Panc1 (cell line): ENCODE measurements at regions not wholly inside any gene's neighbourhood (a gene's known extent, or its start where the extent isn't known, plus 50 kb on each side); places are given as distances from the start of the nearest gene placed in this dataset.

ENCODE experiments used
- ATAC-seq: fragments of 200-7000 bp; cut with Tn5 transposase; 2 replicates; pipeline ENCODE4 v1.9.1; 2020; ENCODE audit warnings: mild to moderate bottlenecking, moderate library complexity
- BruUV-seq: library from RNA; stranded (reverse); fragments of 400-500 nt; replicated peaks from 2 replicates; lab custom pipeline; 2021; lab: Mats Ljungman, UMichigan
- CTCF ChIA-PET: fragments of 300-600 bp; sonication (Branson Sonifier 250); formaldehyde crosslinking; loops from one replicate; lab custom pipeline; 2022; ENCODE audit warnings: antibody characterized with exemption; lab: Charles Lee
- POLR2A ChIA-PET: fragments of 300-600 bp; sonication (Branson Sonifier 250); formaldehyde crosslinking; loops from one replicate; lab custom pipeline; 2022; ENCODE audit warnings: antibody characterized with exemption; lab: Charles Lee
- DNase-seq: peaks from one replicate; pipeline ENCODE4 v3.0.0-alpha.2; 2010; ENCODE audit warnings: low read depth, low spot score
- H3K27ac ChIP-seq: 2 replicates; pipeline ENCODE4 v1.5.1; 2011; ENCODE audit warnings: mild to moderate bottlenecking, low read length, inconsistent platforms
- H3K27me3 ChIP-seq: fragments of 200-500 bp; sonication (Bioruptor generic); 2 replicates; pipeline ENCODE4 v1.6.0; 2014; ENCODE audit warnings: low read length, inconsistent platforms; ENCODE audit not compliant: control insufficient read depth, insufficient read depth
- H3K36me3 ChIP-seq: fragments of 200-500 bp; sonication (Bioruptor generic); 2 replicates; pipeline ENCODE4 v1.5.1; 2014; ENCODE audit warnings: inconsistent platforms, mild to moderate bottlenecking, low read length, moderate library complexity; ENCODE audit not compliant: control insufficient read depth, insufficient read depth
- H3K4me1 ChIP-seq: 2 replicates; pipeline ENCODE4 v1.5.1; 2011; ENCODE audit warnings: inconsistent platforms, mild to moderate bottlenecking, low read length, moderate library complexity; ENCODE audit not compliant: control insufficient read depth, insufficient read depth
- H3K4me3 ChIP-seq, 2 experiments: 2 replicates each; pipeline ENCODE4 v1.5.1; 2011 to 2012; ENCODE audit warnings: low read depth in 2 of 2, low read length in 2 of 2, mild to moderate bottlenecking in 2 of 2, inconsistent platforms in 1 of 2, moderate library complexity in 1 of 2
- H3K9me3 ChIP-seq: fragments of 200-500 bp; sonication (Bioruptor generic); 2 replicates; pipeline ENCODE4 v1.5.1; 2014; ENCODE audit warnings: low read depth, mild to moderate bottlenecking, inconsistent platforms, low read length, moderate library complexity; ENCODE audit not compliant: control insufficient read depth, insufficient read depth
- POLR2AphosphoS5 ChIP-seq: IDR thresholded peaks from 2 replicates; pipeline ENCODE4 v1.6.1; 2012; ENCODE audit warnings: mild to moderate bottlenecking, low read depth, low read length, moderate library complexity
- SIN3A ChIP-seq: IDR thresholded peaks from 2 replicates; pipeline ENCODE4 v1.6.1; 2012; ENCODE audit warnings: low read depth, mild to moderate bottlenecking, low read length, moderate library complexity, borderline replicate concordance; ENCODE audit not compliant: insufficient read depth
- TCF7L2 ChIP-seq: IDR thresholded peaks from 2 replicates; pipeline ENCODE4 v1.6.1; 2011; ENCODE audit warnings: mild to moderate bottlenecking, low read depth, low read length, inconsistent platforms
- in situ Hi-C: cut with HindIII; loops from 2 replicates; pipeline ENCODE4 v1.10.0; 2016; ENCODE audit warnings: low sequenced_read_pairs, low pct_unique_long_range_greater_than_20kb
- intact Hi-C: fragments of 100-400 bp; cut with micrococcal nuclease; formaldehyde crosslinking; loops from one replicate; pipeline ENCODE4 v1.10.0; 2022; ENCODE audit not compliant: unreplicated experiment
- TF ChIP-seq, protein P1 (sequence below), 2 experiments: IDR thresholded peaks; 2 replicates each; pipeline ENCODE4 v1.6.1; 2011 to 2012; ENCODE audit warnings: low read depth in 2 of 2, control low read depth in 1 of 2, low read length in 1 of 2, mild to moderate bottlenecking in 1 of 2, moderate library complexity in 1 of 2; ENCODE audit not compliant: insufficient read depth in 1 of 2
- TF ChIP-seq, protein P2 (sequence below): fragments of 450-650 bp; IDR thresholded peaks from 2 replicates; pipeline ENCODE4 v1.5.1; 2017; ENCODE audit warnings: mild to moderate bottlenecking

- Histone ChIP-seq H3K36me3 (no peaks in the 10 kb centered on the region), H3K27me3 (no peaks in the 10 kb centered on the region), H3K4me1 (no peaks in the 10 kb centered on the region), H3K27ac (no peak overlapping the region), H3K9me3 (no peaks in the 10 kb centered on the region), H3K4me3 (no peak overlapping the region)
- POLR2A ChIA-PET: no interaction called here
- TF ChIP-seq POLR2AphosphoS5 (no peak), SIN3A (no peak), TCF7L2 (no peak)
- TF ChIP-seq, protein P1, sequence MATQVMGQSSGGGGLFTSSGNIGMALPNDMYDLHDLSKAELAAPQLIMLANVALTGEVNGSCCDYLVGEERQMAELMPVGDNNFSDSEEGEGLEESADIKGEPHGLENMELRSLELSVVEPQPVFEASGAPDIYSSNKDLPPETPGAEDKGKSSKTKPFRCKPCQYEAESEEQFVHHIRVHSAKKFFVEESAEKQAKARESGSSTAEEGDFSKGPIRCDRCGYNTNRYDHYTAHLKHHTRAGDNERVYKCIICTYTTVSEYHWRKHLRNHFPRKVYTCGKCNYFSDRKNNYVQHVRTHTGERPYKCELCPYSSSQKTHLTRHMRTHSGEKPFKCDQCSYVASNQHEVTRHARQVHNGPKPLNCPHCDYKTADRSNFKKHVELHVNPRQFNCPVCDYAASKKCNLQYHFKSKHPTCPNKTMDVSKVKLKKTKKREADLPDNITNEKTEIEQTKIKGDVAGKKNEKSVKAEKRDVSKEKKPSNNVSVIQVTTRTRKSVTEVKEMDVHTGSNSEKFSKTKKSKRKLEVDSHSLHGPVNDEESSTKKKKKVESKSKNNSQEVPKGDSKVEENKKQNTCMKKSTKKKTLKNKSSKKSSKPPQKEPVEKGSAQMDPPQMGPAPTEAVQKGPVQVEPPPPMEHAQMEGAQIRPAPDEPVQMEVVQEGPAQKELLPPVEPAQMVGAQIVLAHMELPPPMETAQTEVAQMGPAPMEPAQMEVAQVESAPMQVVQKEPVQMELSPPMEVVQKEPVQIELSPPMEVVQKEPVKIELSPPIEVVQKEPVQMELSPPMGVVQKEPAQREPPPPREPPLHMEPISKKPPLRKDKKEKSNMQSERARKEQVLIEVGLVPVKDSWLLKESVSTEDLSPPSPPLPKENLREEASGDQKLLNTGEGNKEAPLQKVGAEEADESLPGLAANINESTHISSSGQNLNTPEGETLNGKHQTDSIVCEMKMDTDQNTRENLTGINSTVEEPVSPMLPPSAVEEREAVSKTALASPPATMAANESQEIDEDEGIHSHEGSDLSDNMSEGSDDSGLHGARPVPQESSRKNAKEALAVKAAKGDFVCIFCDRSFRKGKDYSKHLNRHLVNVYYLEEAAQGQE (IDR thresholded peaks at IDR 0.05; ENCODE audit: insufficient read depth in 1 of 2, low read depth in 2 of 2, low read length in 1 of 2): no peak
- TF ChIP-seq, protein P2, sequence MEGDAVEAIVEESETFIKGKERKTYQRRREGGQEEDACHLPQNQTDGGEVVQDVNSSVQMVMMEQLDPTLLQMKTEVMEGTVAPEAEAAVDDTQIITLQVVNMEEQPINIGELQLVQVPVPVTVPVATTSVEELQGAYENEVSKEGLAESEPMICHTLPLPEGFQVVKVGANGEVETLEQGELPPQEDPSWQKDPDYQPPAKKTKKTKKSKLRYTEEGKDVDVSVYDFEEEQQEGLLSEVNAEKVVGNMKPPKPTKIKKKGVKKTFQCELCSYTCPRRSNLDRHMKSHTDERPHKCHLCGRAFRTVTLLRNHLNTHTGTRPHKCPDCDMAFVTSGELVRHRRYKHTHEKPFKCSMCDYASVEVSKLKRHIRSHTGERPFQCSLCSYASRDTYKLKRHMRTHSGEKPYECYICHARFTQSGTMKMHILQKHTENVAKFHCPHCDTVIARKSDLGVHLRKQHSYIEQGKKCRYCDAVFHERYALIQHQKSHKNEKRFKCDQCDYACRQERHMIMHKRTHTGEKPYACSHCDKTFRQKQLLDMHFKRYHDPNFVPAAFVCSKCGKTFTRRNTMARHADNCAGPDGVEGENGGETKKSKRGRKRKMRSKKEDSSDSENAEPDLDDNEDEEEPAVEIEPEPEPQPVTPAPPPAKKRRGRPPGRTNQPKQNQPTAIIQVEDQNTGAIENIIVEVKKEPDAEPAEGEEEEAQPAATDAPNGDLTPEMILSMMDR: no peak
- ATAC-seq (no peak), DNase-seq (no peak)
- CTCF ChIA-PET: no interaction called here
- intact Hi-C loops (no loop called here), in situ Hi-C loops (no loop called here)
- BruUV-seq: no TSS peak
Observed at GRCh38 chr15:26144836-26145235, 281.7 kb upstream of the ATP10A start.

DNA sequence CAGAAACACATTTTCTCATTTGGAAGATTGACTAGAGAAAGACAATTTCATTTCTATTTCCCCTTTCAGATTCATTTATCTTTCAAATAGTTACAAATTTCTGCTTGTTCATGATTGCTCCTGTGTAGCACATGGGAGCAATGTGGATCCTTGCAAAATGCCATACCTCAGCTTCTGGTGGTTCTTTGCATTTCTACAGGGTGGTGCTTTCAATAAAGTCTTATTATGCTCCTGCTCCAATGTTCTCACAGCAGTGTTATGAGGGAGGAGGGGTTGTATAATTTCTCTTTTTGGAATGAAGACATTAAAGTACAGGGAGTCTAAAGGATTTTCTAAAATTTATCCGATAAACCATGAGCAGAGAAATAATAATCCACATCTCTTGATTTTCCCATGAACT lies 280.1 kb upstream of the ATP10A start:
- POLR2A ChIA-PET: no interaction called here
- H3K9me3 ChIP-seq: no peaks in the 10 kb centered on the region

More for the DNA sequence above, 280.1 kb upstream of the ATP10A start:
- Histone ChIP-seq H3K27me3 (no peaks in the 10 kb centered on the region), H3K36me3 (no peaks in the 10 kb centered on the region), H3K4me3 (no peak overlapping the region), H3K4me1 (no peaks in the 10 kb centered on the region), H3K27ac (no peak overlapping the region)
- no TSS peak for BruUV-seq
- intact Hi-C loops (no loop called here), in situ Hi-C loops (no loop called here)
- TF ChIP-seq, protein P2: no peak
- TF ChIP-seq POLR2AphosphoS5 (no peak), TCF7L2 (no peak), SIN3A (no peak)
- TF ChIP-seq, protein P1 (IDR thresholded peaks at IDR 0.05; ENCODE audit: insufficient read depth in 1 of 2, low read depth in 2 of 2, low read length in 1 of 2): no peak
- ATAC-seq (no peak), DNase-seq (no peak)
- CTCF ChIA-PET: no interaction called here
